AG04450 (cell line): ENCODE measurements at regions not wholly inside any gene's neighbourhood (a gene's known extent, or its start where the extent isn't known, plus 50 kb on each side); places are given as distances from the start of the nearest gene placed in this dataset.

ENCODE experiments used
- CTCF ChIA-PET: fragments of 300-600, 350-600 bp; formaldehyde crosslinking; extraction: SDS; loops from one replicate; lab custom pipeline; 2022; ENCODE audit warnings: antibody characterized with exemption, inconsistent platforms; lab: Charles Lee
- POLR2A ChIA-PET: fragments of 350-600 bp; formaldehyde crosslinking; extraction: SDS; loops from one replicate; lab custom pipeline; 2021; ENCODE audit warnings: antibody characterized with exemption, inconsistent platforms; lab: Yijun Ruan, JAX
- DNase-seq: peaks from one replicate; pipeline ENCODE4 v3.0.0-alpha.2; 2011; ENCODE audit warnings: low read depth, low spot score
- H3K27ac ChIP-seq: one replicate; pipeline ENCODE4 v1.5.1; 2012; ENCODE audit warnings: low read depth, low read length, control low read depth
- H3K27me3 ChIP-seq: one replicate; pipeline ENCODE4 v1.6.0; 2012; ENCODE audit warnings: low read length; ENCODE audit not compliant: control insufficient read depth, insufficient read depth
- H3K4me3 ChIP-seq: 2 replicates; pipeline ENCODE4 v1.5.1; 2011; ENCODE audit warnings: mild to moderate bottlenecking, low read depth, low read length, control low read depth
- H3K9me3 ChIP-seq: 2 replicates; pipeline ENCODE4 v1.5.1; 2012; ENCODE audit warnings: low read length; ENCODE audit not compliant: control insufficient read depth, insufficient read depth
- CTCF ChIP-seq: IDR thresholded peaks from 2 replicates; pipeline ENCODE4 v1.5.1; 2011; ENCODE audit warnings: low read depth, low read length, control low read depth, inconsistent platforms

- no peak overlapping the region for H3K4me3 ChIP-seq
- no peak for TF ChIP-seq CTCF
- POLR2A ChIA-PET, result no interaction called here
- H3K9me3 ChIP-seq, result peaks cover 13% of the 10 kb centered on the region; the same call in 1 of the 2 replicates
- no peak for DNase-seq
- no peak overlapping the region for H3K27ac ChIP-seq
- CTCF ChIA-PET, result no interaction called here
- no peaks in the 10 kb centered on the region for H3K27me3 ChIP-seq
Measured at GRCh38 chr9:85155352-85155751, 485.8 kb downstream of the NTRK2 start.

- H3K27ac ChIP-seq, result no peak overlapping the region
- H3K27me3 ChIP-seq, result no peaks in the 10 kb centered on the region
- TF ChIP-seq CTCF, result no peak
- H3K4me3 ChIP-seq, result no peak overlapping the region
- ChIA-PET CTCF (no interaction called here), POLR2A (no interaction called here)
- no peak for DNase-seq
- H3K9me3 ChIP-seq, result peaks cover 6% of the 10 kb centered on the region; the same call in 1 of the 2 replicates
Measured at GRCh38 chr9:85151741-85152140, 482.2 kb downstream of the NTRK2 start.

GRCh38 chr9:85151162-85151561, 481.6 kb downstream of the NTRK2 start:
- no peak for TF ChIP-seq CTCF
- no peak overlapping the region for H3K4me3 ChIP-seq
- no peaks in the 10 kb centered on the region for H3K27me3 ChIP-seq
- H3K27ac ChIP-seq, result no peak overlapping the region
- peaks cover 5% of the 10 kb centered on the region; the same call in 1 of the 2 replicates for H3K9me3 ChIP-seq
- DNase-seq, result no peak
- ChIA-PET CTCF (no interaction called here), POLR2A (no interaction called here)

- Histone ChIP-seq H3K9me3 (peaks cover 24% of the 10 kb centered on the region), H3K27ac (no peak overlapping the region), H3K27me3 (no peaks in the 10 kb centered on the region), H3K4me3 (no peak overlapping the region)
- DNase-seq, result no peak
- CTCF ChIA-PET, result no interaction called here
- TF ChIP-seq CTCF, result no peak
- POLR2A ChIA-PET, result no interaction called here
Measured at GRCh38 chr9:85147046-85147640, 477.6 kb downstream of the NTRK2 start.

GRCh38 chr9:85142968-85143367, 473.4 kb downstream of the NTRK2 start:
- CTCF ChIA-PET, result no interaction called here

More at GRCh38 chr9:85142968-85143367, 473.4 kb downstream of the NTRK2 start:
- Histone ChIP-seq H3K4me3 (no peak overlapping the region), H3K27ac (no peak overlapping the region), H3K27me3 (no peaks in the 10 kb centered on the region), H3K9me3 (peaks cover 24% of the 10 kb centered on the region)
- no peak for DNase-seq
- POLR2A ChIA-PET, result no interaction called here
- no peak for TF ChIP-seq CTCF
